MM.1S (cell line): ENCODE measurements at regions not wholly inside any gene's neighbourhood (a gene's known extent, or its start where the extent isn't known, plus 50 kb on each side); places are given as distances from the start of the nearest gene placed in this dataset.

Experiments used
- DNase-seq: peaks from one replicate; pipeline ENCODE4 v3.0.0-alpha.2; 2015
- H2AFZ ChIP-seq: fragments of 300-600 bp; sonication (generic); 2 replicates; pipeline ENCODE4 v1.6.0; 2016; ENCODE audit warnings: antibody characterized with exemption, low read length
- H3F3A ChIP-seq: fragments of 300-600 bp; sonication (generic); 2 replicates; pipeline ENCODE4 v1.6.1; 2016; ENCODE audit warnings: mild to moderate bottlenecking, antibody characterized with exemption, low read length, moderate library complexity, mixed read lengths; ENCODE audit not compliant: insufficient read depth
- H3K27ac ChIP-seq: fragments of 300-600 bp; sonication (generic); 2 replicates; pipeline ENCODE4 v1.5.1; 2016; ENCODE audit warnings: mild to moderate bottlenecking, low read length
- H3K27me3 ChIP-seq: fragments of 300-600 bp; sonication (generic); replicated peaks from 2 replicates; pipeline ENCODE4 v1.6.0; 2016; ENCODE audit warnings: low read length; ENCODE audit not compliant: insufficient read depth
- H3K36me3 ChIP-seq: fragments of 300-600 bp; sonication (generic); replicated peaks from 2 replicates; pipeline ENCODE4 v1.6.1; 2016; ENCODE audit warnings: mild to moderate bottlenecking, low read length, mixed read lengths; ENCODE audit not compliant: insufficient read depth
- H3K4me1 ChIP-seq: fragments of 300-600 bp; sonication (generic); 2 replicates; pipeline ENCODE4 v1.6.1; 2016; ENCODE audit warnings: low read length, mixed read lengths
- H3K4me2 ChIP-seq: fragments of 300-600 bp; sonication (generic); 2 replicates; pipeline ENCODE4 v1.6.0; 2016; ENCODE audit warnings: low read depth, low read length
- H3K4me3 ChIP-seq: fragments of 300-600 bp; sonication (generic); 2 replicates; pipeline ENCODE4 v1.5.1; 2016; ENCODE audit warnings: low read length, mixed read lengths
- H3K79me2 ChIP-seq: fragments of 300-600 bp; sonication (generic); 2 replicates; pipeline ENCODE4 v1.6.1; 2016; ENCODE audit warnings: mixed run types, low read length, mixed read lengths
- H3K9ac ChIP-seq: fragments of 300-600 bp; sonication (generic); 2 replicates; pipeline ENCODE4 v1.6.1; 2016; ENCODE audit warnings: low read length, mixed read lengths
- H3K9me2 ChIP-seq: fragments of 300-600 bp; sonication (generic); replicated peaks from 2 replicates; pipeline ENCODE4 v1.6.1; 2016; ENCODE audit warnings: mild to moderate bottlenecking, low read length, mixed read lengths; ENCODE audit not compliant: insufficient read depth
- H3K9me3 ChIP-seq: fragments of 300-600 bp; sonication (generic); replicated peaks from 2 replicates; pipeline ENCODE4 v1.6.1; 2016; ENCODE audit warnings: mild to moderate bottlenecking, low read length, mixed read lengths; ENCODE audit not compliant: insufficient read depth
- H4K20me1 ChIP-seq: fragments of 300-600 bp; sonication (generic); 2 replicates; pipeline ENCODE4 v1.6.1; 2016; ENCODE audit warnings: mild to moderate bottlenecking, low read length, moderate library complexity, mixed read lengths; ENCODE audit not compliant: insufficient read depth
- EZH2 ChIP-seq: fragments of 300-600 bp; sonication (generic); optimal IDR thresholded peaks from 2 replicates; pipeline ENCODE3; 2017; ENCODE audit warnings: low read depth, mild to moderate bottlenecking, antibody characterized with exemption, low read length, mixed read lengths
- EZH2phosphoT487 ChIP-seq: fragments of 300-600 bp; sonication (generic); IDR thresholded peaks from 2 replicates; pipeline ENCODE4 v1.6.1; 2018; ENCODE audit warnings: antibody characterized with exemption, low read length
- TF ChIP-seq, protein P1 (sequence below): fragments of 300-600 bp; sonication (generic); IDR thresholded peaks from 2 replicates; pipeline ENCODE4 v1.5.1; 2016; ENCODE audit warnings: antibody characterized with exemption, low read length, mixed read lengths

DNA sequence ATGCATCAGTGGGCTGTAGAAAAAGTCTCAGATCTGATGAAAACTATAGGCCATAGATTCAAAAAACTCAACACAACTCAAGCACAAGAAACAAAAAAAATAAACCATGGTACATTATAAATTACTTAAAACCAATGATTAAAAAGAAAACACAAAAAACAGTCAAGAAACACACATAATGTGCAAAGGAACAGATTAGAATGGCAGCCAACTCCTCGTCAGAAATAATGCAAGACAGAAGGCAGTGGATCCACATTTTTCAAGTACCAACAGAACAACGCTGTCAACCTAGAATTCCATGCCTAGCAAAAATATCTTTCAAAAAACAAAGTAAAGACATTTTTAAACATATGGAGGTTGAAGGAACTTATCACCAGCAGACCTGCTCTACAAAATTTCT lies 69.7 kb downstream of the PSMB1 start:
- no peaks in the 10 kb centered on the region for H3K27me3 ChIP-seq
- no peak overlapping the region for H3K4me3 ChIP-seq
- H3K4me2 ChIP-seq, result no peak overlapping the region
- H3K9me2 ChIP-seq, result no peaks in the 10 kb centered on the region
- H3K9me3 ChIP-seq, result no peaks in the 10 kb centered on the region
- no peak for DNase-seq
- H3K27ac ChIP-seq, result no peak overlapping the region
- H3K9ac ChIP-seq, result no peak overlapping the region
- no peaks in the 10 kb centered on the region for H3K79me2 ChIP-seq
- no peaks in the 10 kb centered on the region for H3F3A ChIP-seq
- H3K36me3 ChIP-seq, result no peaks in the 10 kb centered on the region
- no peaks in the 10 kb centered on the region for H3K4me1 ChIP-seq
- H4K20me1 ChIP-seq, result no peaks in the 10 kb centered on the region
- H2AFZ ChIP-seq, result no peak overlapping the region
- TF ChIP-seq EZH2phosphoT487, result no peak

DNA sequence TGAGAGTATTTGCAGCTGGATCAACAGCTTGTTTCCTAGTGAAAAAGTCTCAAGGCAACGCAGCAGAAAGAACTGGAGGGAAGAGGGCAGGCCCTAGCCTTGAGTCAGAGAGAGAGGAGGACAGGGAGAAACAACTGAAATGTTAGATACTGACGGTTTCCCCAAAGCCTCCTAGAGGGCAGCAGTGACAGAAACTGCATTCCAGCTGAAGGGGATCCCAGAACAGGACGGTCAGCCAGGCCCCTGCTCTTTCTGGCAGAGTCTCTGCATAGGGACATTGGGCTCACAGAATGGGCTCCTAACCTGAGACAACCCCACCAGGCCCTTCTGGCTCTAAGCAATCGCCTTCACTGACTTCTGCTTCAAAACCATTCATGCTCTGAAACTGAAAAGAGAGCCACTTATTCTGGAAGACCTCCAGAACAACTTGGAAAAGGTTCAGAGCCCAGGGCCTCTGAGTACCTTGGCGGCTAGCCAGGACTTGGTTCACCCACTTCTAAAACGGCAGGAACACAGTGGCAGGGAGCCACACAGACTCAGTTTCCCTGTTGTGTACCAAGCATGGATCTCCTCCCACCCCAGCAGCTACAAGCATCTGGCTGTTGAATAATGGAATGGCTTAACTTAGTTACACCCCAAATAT lies 72.9 kb downstream of the PSMB1 start:
- Histone ChIP-seq H3K36me3 (no peaks in the 10 kb centered on the region), H2AFZ (no peak overlapping the region), H3K27me3 (no peaks in the 10 kb centered on the region), H3K9me3 (no peaks in the 10 kb centered on the region), H3K9me2 (no peaks in the 10 kb centered on the region), H4K20me1 (no peaks in the 10 kb centered on the region), H3K4me1 (no peaks in the 10 kb centered on the region), H3K27ac (no peak overlapping the region), H3K79me2 (no peaks in the 10 kb centered on the region), H3F3A (no peaks in the 10 kb centered on the region), H3K4me2 (no peak overlapping the region), H3K4me3 (no peak overlapping the region), H3K9ac (no peak overlapping the region)
- no peak for DNase-seq
- TF ChIP-seq EZH2phosphoT487 (no peak), EZH2 (no peak)
- TF ChIP-seq, protein P1, sequence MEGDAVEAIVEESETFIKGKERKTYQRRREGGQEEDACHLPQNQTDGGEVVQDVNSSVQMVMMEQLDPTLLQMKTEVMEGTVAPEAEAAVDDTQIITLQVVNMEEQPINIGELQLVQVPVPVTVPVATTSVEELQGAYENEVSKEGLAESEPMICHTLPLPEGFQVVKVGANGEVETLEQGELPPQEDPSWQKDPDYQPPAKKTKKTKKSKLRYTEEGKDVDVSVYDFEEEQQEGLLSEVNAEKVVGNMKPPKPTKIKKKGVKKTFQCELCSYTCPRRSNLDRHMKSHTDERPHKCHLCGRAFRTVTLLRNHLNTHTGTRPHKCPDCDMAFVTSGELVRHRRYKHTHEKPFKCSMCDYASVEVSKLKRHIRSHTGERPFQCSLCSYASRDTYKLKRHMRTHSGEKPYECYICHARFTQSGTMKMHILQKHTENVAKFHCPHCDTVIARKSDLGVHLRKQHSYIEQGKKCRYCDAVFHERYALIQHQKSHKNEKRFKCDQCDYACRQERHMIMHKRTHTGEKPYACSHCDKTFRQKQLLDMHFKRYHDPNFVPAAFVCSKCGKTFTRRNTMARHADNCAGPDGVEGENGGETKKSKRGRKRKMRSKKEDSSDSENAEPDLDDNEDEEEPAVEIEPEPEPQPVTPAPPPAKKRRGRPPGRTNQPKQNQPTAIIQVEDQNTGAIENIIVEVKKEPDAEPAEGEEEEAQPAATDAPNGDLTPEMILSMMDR, result no peak

- H3K9me2 ChIP-seq, result no peaks in the 10 kb centered on the region
- TF ChIP-seq, protein P1, result no peak
- no peak for TF ChIP-seq EZH2phosphoT487
- no peak for TF ChIP-seq EZH2
- H3K4me3 ChIP-seq, result no peak overlapping the region
- no peaks in the 10 kb centered on the region for H3K36me3 ChIP-seq
- H3K27me3 ChIP-seq, result no peaks in the 10 kb centered on the region
- H4K20me1 ChIP-seq, result no peaks in the 10 kb centered on the region
- no peak overlapping the region for H3K4me2 ChIP-seq
- H3K79me2 ChIP-seq, result no peaks in the 10 kb centered on the region
- no peak overlapping the region for H2AFZ ChIP-seq
- H3K27ac ChIP-seq, result no peak overlapping the region
- H3K9me3 ChIP-seq, result no peaks in the 10 kb centered on the region
- H3K9ac ChIP-seq, result no peak overlapping the region
- DNase-seq, result no peak
- no peaks in the 10 kb centered on the region for H3F3A ChIP-seq
- no peaks in the 10 kb centered on the region for H3K4me1 ChIP-seq
These were observed 76.7 kb downstream of the PSMB1 start for GRCh38 chr6:170476360-170476759.

- H3K27me3 ChIP-seq, result no peaks in the 10 kb centered on the region
- H3K9me2 ChIP-seq, result no peaks in the 10 kb centered on the region
- no peak overlapping the region for H3K4me2 ChIP-seq
- no peaks in the 10 kb centered on the region for H3K4me1 ChIP-seq
- H3F3A ChIP-seq, result no peaks in the 10 kb centered on the region
- DNase-seq, result no peak
- H3K27ac ChIP-seq, result no peak overlapping the region
- TF ChIP-seq EZH2 (no peak), EZH2phosphoT487 (no peak)
- TF ChIP-seq, protein P1, result no peak
- no peaks in the 10 kb centered on the region for H3K9me3 ChIP-seq
- H2AFZ ChIP-seq, result no peak overlapping the region
- H3K9ac ChIP-seq, result no peak overlapping the region
- no peak overlapping the region for H3K4me3 ChIP-seq
- no peaks in the 10 kb centered on the region for H4K20me1 ChIP-seq
- H3K79me2 ChIP-seq, result no peaks in the 10 kb centered on the region
- no peaks in the 10 kb centered on the region for H3K36me3 ChIP-seq
These were observed 78.0 kb downstream of the PSMB1 start for GRCh38 chr6:170475118-170475517.
